ENCODE measurements at regions not wholly inside any gene's neighbourhood (a gene's known extent, or its start where the extent isn't known, plus 50 kb on each side); places are given as distances from the start of the nearest gene placed in this dataset.
"Not testable (repeated sequence)": the region's sequence is repeated elsewhere in the genome, so short reads cannot be mapped to it uniquely, and the experiment has no call there.

DNA sequence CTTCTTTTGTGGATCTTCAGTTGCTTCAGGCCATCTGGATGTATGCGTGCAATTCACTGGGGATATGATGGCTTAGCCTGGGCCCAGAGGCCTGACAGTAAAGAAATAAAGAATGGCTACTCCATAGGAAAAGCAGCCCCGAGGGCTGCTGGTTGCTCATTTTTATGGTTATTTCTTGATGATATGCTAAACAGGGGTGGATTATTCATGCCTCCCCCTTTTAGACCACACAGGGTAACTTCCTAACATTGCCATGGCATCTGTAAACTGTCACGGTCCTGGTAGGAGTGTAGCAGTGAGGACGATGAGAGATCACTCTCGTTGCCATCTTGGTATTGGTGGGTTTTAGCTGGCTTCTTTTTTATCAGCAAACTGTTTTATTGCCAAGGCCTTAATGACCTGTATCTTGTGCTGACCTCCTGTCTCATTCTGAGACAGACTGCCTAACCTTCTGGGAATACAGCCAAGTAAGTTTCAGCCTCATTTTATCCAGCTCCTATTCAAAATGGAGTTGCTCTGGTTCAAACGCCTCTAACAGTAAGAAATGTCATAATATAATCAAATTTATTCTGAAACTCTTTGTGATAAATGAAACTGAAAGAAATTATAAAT lies 60.5 kb downstream of the DSEL start:
- in situ Hi-C loops (cut with MboI; ENCODE audit: low sequenced_read_pairs): no loop called here
- peak in 1 of 2 experiments; percentile 21 for DNase-seq (ENCODE audit: low spot score in 2 of 2)
- no peaks in the 10 kb centered on the region for H3K36me3 ChIP-seq (replicated peaks)
- no peaks in the 10 kb centered on the region for H3K4me1 ChIP-seq
- H3K9me3 ChIP-seq: no peaks in the 10 kb centered on the region
- H3K4me3 ChIP-seq: no peak overlapping the region
- no peaks in the 10 kb centered on the region for H3K27me3 ChIP-seq (ENCODE audit: low read depth)

- no peaks in the 10 kb centered on the region for H3K27me3 ChIP-seq (ENCODE audit: low read depth)
- no peaks in the 10 kb centered on the region for H3K4me1 ChIP-seq
- 0 out of 2 replicates have a peak, but pooled peaks cover 2% of the 10 kb centered on the region for H3K9me3 ChIP-seq
- DNase-seq (ENCODE audit: low spot score in 2 of 2): no peak
- H3K4me3 ChIP-seq: no peak overlapping the region
- in situ Hi-C loops (cut with MboI; ENCODE audit: low sequenced_read_pairs): no loop called here
- no peaks in the 10 kb centered on the region for H3K36me3 ChIP-seq (replicated peaks)
These were observed 62.6 kb downstream of the DSEL start for GRCh38 chr18:67453901-67454300.

DNA sequence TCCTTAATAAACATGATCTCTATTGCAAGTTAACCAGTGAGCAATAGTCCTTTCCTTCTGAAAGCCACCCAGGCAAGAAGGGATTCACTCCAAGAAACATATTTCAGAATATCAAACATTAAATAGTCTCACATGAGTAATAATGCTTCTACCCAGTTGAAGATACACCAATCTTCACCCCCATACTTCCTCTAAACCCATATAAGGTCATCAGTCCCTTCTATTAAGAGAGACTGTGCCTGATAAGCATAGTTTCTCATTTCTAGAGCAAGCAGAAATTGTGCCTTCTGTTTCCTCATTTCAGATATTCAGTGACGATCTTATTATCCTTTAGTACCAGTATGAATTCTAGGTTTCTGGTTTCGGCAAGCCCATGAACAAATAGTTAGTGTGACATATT lies 64.6 kb downstream of the DSEL start:
- Histone ChIP-seq H3K9me3 (0 out of 2 replicates have a peak, but pooled peaks cover 2% of the 10 kb centered on the region), H3K27me3 (ENCODE audit: low read depth) (no peaks in the 10 kb centered on the region), H3K36me3 (replicated peaks) (no peaks in the 10 kb centered on the region), H3K4me1 (no peaks in the 10 kb centered on the region), H3K4me3 (no peak overlapping the region)
- DNase-seq (ENCODE audit: low spot score in 2 of 2): no peak
- in situ Hi-C loops (cut with MboI; ENCODE audit: low sequenced_read_pairs): no loop called here

DNA sequence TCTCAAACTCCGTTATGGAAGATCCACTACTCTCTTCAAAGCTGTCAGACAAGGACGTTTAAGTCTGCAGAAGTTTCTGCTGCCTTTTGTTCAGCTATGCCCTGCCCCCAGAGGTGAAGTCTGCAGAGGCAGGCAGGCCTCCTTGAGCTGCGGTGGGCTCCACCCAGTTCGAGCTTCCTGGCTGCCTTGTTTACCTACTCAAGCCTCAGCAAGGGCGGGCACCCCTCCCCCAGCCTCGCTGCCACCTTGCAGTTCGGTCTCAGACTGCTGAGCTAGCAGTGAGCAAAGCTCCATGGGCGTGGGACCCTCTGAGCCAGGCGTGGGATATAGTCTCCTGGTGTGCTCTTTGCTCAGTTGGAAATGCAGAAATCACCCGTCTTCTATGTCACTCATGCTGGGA lies 65.4 kb downstream of the DSEL start:
- H3K36me3 ChIP-seq (replicated peaks); H3K4me1 ChIP-seq; in situ Hi-C loops (cut with MboI; ENCODE audit: low sequenced_read_pairs); H3K4me3 ChIP-seq; H3K27me3 ChIP-seq (ENCODE audit: low read depth); H3K9me3 ChIP-seq: not testable (repeated sequence)
- peak in 1 of 2 experiments; percentile 7 for DNase-seq (ENCODE audit: low spot score in 2 of 2)

- Histone ChIP-seq H3K4me3 (no peak overlapping the region), H3K9me3 (no peaks in the 10 kb centered on the region), H3K36me3 (replicated peaks) (no peaks in the 10 kb centered on the region), H3K27me3 (ENCODE audit: low read depth) (no peaks in the 10 kb centered on the region), H3K4me1 (no peaks in the 10 kb centered on the region)
- in situ Hi-C loops (cut with MboI; ENCODE audit: low sequenced_read_pairs): no loop called here
- DNase-seq (ENCODE audit: low spot score in 2 of 2): no peak
These were observed 82.5 kb downstream of the DSEL start for GRCh38 chr18:67433971-67434370.

- no peaks in the 10 kb centered on the region for H3K9me3 ChIP-seq
- no peak for DNase-seq (ENCODE audit: low spot score in 2 of 2)
- no peak overlapping the region for H3K4me3 ChIP-seq
- H3K4me1 ChIP-seq: no peaks in the 10 kb centered on the region
- in situ Hi-C loops (cut with MboI; ENCODE audit: low sequenced_read_pairs): no loop called here
- no peaks in the 10 kb centered on the region for H3K27me3 ChIP-seq (ENCODE audit: low read depth)
- H3K36me3 ChIP-seq (replicated peaks): no peaks in the 10 kb centered on the region
These were observed 83.7 kb downstream of the DSEL start for GRCh38 chr18:67432806-67433205.

DNA sequence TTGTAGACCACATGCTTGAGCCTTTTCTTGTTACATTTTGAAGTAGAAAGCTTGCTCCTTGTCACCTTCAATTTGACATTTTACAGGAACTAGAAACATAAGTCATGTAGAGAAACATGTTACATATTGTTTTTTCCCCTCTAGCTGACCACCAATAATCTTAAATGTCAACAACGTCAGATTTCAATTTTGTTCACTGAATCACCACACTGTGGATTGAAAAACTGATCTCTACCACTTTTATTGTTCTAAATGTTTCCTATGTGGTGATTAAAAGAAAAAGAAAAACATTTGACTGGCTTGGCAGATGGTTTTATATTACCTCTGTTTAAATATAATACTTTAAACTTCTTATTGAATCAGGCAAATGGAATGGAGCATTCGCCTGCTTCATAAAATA lies 87.7 kb downstream of the DSEL start:
- Histone ChIP-seq H3K36me3 (replicated peaks) (no peaks in the 10 kb centered on the region), H3K9me3 (no peaks in the 10 kb centered on the region), H3K4me3 (no peak overlapping the region), H3K4me1 (no peaks in the 10 kb centered on the region), H3K27me3 (ENCODE audit: low read depth) (no peaks in the 10 kb centered on the region)
- DNase-seq (ENCODE audit: low spot score in 2 of 2): no peak
- in situ Hi-C loops (cut with MboI; ENCODE audit: low sequenced_read_pairs): no loop called here

GRCh38 chr18:67428158-67428557 lies 88.4 kb downstream of the DSEL start:
- no peak for DNase-seq (ENCODE audit: low spot score in 2 of 2)
- in situ Hi-C loops (cut with MboI; ENCODE audit: low sequenced_read_pairs): no loop called here
- Histone ChIP-seq H3K27me3 (ENCODE audit: low read depth) (no peaks in the 10 kb centered on the region), H3K9me3 (no peaks in the 10 kb centered on the region), H3K4me3 (no peak overlapping the region), H3K4me1 (no peaks in the 10 kb centered on the region), H3K36me3 (replicated peaks) (no peaks in the 10 kb centered on the region)

GRCh38 chr18:67426486-67426885 lies 90.0 kb downstream of the DSEL start:
- DNase-seq (ENCODE audit: low spot score in 2 of 2): no peak
- H3K27me3 ChIP-seq (ENCODE audit: low read depth): no peaks in the 10 kb centered on the region
- H3K4me3 ChIP-seq: no peak overlapping the region
- in situ Hi-C loops (cut with MboI; ENCODE audit: low sequenced_read_pairs): no loop called here
- H3K4me1 ChIP-seq: no peaks in the 10 kb centered on the region
- H3K9me3 ChIP-seq: no peaks in the 10 kb centered on the region
- no peaks in the 10 kb centered on the region for H3K36me3 ChIP-seq (replicated peaks)

GRCh38 chr18:67425672-67426071 lies 90.8 kb downstream of the DSEL start:
- no peaks in the 10 kb centered on the region for H3K36me3 ChIP-seq (replicated peaks)
- no peaks in the 10 kb centered on the region for H3K4me1 ChIP-seq
- H3K4me3 ChIP-seq: no peak overlapping the region
- no peaks in the 10 kb centered on the region for H3K9me3 ChIP-seq
- H3K27me3 ChIP-seq (ENCODE audit: low read depth): no peaks in the 10 kb centered on the region
- no peak for DNase-seq (ENCODE audit: low spot score in 2 of 2)
- in situ Hi-C loops (cut with MboI; ENCODE audit: low sequenced_read_pairs): no loop called here

DNA sequence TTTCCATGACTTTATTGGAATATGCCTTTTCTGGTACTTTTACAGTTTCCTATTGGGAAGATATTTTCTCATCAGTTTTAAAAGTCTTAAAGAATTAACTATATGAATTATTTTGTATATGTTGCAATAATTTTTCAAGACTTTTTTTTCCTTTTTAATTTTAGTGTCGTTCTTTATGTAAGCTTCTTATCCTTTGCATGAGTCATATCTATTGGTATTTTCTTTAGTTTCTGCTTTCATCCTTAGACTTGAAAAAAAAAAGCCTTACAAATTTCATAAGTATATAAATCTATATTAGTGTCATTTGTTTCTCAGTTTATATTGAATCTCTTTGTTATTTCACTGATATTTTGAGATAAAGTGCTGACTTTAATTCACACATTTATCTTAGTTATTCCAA lies 94.9 kb downstream of the DSEL start:
- no peaks in the 10 kb centered on the region for H3K4me1 ChIP-seq
- no peaks in the 10 kb centered on the region for H3K9me3 ChIP-seq
- in situ Hi-C loops (cut with MboI; ENCODE audit: low sequenced_read_pairs): no loop called here
- H3K27me3 ChIP-seq (ENCODE audit: low read depth): no peaks in the 10 kb centered on the region
- DNase-seq (ENCODE audit: low spot score in 2 of 2): no peak
- H3K4me3 ChIP-seq: no peak overlapping the region
- no peaks in the 10 kb centered on the region for H3K36me3 ChIP-seq (replicated peaks)

GRCh38 chr18:67417864-67418523 lies 98.5 kb downstream of the DSEL start:
- no peak overlapping the region for H3K4me3 ChIP-seq

DNA sequence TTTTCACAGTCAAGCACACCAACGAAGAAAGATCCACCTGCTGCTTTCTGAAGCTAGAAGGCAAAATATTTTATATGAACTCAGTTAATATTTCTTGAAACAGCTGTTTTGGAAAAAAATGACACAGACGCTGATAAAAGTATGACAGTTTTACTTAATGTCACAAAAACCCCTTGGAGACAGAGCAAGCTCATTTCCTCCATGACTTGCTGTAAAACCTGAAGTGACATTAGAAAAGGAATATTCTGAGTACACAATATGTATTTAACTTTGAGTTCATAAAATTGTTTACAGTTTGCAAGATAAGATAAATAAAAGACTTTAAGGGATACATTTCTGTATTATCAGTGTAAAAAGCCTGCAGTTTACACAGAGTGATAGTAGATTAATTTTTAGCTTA lies 105.4 kb downstream of the DSEL start:
- in situ Hi-C loops (cut with MboI; ENCODE audit: low sequenced_read_pairs): no loop called here

More at GRCh38 chr18:67417864-67418523, 98.5 kb downstream of the DSEL start:
- in situ Hi-C loops (cut with MboI; ENCODE audit: low sequenced_read_pairs): no loop called here
- H3K27me3 ChIP-seq (ENCODE audit: low read depth): no peaks in the 10 kb centered on the region
- no peaks in the 10 kb centered on the region for H3K9me3 ChIP-seq
- no peaks in the 10 kb centered on the region for H3K4me1 ChIP-seq
- no peak for DNase-seq (ENCODE audit: low spot score in 2 of 2)
- no peaks in the 10 kb centered on the region for H3K36me3 ChIP-seq (replicated peaks)

DNA sequence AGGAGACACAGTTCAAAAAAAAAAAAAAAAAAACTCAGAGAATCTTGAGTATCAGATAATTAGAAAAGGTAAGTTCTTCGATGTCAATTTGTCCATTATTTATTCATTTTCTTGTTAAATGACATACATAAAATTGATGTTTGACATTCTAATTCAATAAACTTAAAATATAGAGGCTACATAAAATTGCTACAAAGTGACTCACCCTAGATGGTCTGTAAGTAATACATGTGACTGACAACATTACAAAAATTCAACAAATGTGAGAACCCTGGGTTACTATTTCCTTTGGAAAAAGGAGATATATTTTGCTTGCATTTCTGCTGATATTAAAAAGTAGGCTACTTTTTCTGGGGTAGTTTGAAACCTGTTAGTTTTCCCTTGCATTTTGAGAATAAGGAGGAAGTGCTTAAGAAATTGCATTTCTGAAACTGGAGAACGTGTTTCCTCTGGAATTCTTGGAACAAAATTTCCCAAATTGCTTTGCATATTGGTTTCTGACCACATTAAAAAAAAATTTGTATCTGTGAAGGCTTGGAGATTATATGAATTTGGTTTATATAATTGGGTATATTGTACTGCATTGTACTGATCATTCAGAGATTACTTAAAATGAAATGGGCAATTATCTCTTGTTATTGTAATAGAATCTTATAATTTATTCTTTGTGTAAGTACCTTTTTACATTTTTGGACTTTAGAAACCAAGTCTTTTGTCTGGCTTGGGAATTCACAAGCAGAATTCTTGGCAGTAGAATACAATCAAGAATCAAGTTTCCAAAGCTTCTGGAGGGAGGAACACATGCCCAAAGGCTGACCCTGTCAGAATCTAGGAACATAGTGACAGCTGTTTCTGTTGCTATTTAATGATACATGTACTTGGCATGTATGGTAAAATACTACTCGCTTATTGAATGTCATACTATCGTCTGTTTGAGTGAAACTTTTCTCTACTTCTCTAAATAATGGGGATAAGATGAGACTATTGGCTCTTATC lies 106.1 kb downstream of the DSEL start:
- in situ Hi-C loops (cut with MboI; ENCODE audit: low sequenced_read_pairs): no loop called here
- no peak overlapping the region for H3K4me3 ChIP-seq
- no peaks in the 10 kb centered on the region for H3K27me3 ChIP-seq (ENCODE audit: low read depth)
- H3K4me1 ChIP-seq: peaks cover 6% of the 10 kb centered on the region
- H3K36me3 ChIP-seq (replicated peaks): no peaks in the 10 kb centered on the region
- no peaks in the 10 kb centered on the region for H3K9me3 ChIP-seq
- peak; percentile 10 to 81 for DNase-seq (ENCODE audit: low spot score in 2 of 2)

More for the DNA sequence above, 105.4 kb downstream of the DSEL start:
- H3K27me3 ChIP-seq (ENCODE audit: low read depth): no peaks in the 10 kb centered on the region
- no peak overlapping the region for H3K4me3 ChIP-seq
- peaks cover 6% of the 10 kb centered on the region for H3K4me1 ChIP-seq
- no peaks in the 10 kb centered on the region for H3K36me3 ChIP-seq (replicated peaks)
- DNase-seq (ENCODE audit: low spot score in 2 of 2): no peak
- H3K9me3 ChIP-seq: no peaks in the 10 kb centered on the region
